Heart right ventricle (tissue), 16 donors: ENCODE measurements at regions not wholly inside any gene's neighbourhood (a gene's known extent, or its start where the extent isn't known, plus 50 kb on each side); places are given as distances from the start of the nearest gene placed in this dataset.

Experiments used
- ATAC-seq, 8 donors: fragments of 200-7000 bp; cut with Tn5 transposase; one replicate each; pipeline ENCODE4 v1.9.1; 2020; ENCODE audit warnings: mild to moderate bottlenecking in 8 of 8, moderate library complexity in 8 of 8, moderate number of reproducible peaks in 1 of 8
- DNase-seq, 2 donors: peaks; one replicate each; pipeline ENCODE4 v3.0.0-alpha.2; 2020
- H3K27ac ChIP-seq, 10 donors: fragments of 200-600 bp; sonication (generic) in 2 of 10; one replicate each; pipeline versions ENCODE4 v1.5.0 to v1.8.0; 2020 to 2022; ENCODE audit warnings: mild to moderate bottlenecking in 3 of 10
- H3K27me3 ChIP-seq, 7 donors: fragments of 200-600 bp; one replicate each; pipeline ENCODE4 v1.8.0; 2021 to 2022; ENCODE audit warnings: mild to moderate bottlenecking in 2 of 7
- H3K36me3 ChIP-seq, 9 donors: fragments of 200-600 bp; sonication (generic) in 1 of 9; one replicate each; pipeline versions ENCODE4 v1.5.0 to v1.8.0; 2020 to 2022; ENCODE audit warnings: mild to moderate bottlenecking in 2 of 9
- H3K4me1 ChIP-seq, 9 donors: fragments of 200-600 bp; sonication (generic) in 1 of 9; one replicate each; pipeline versions ENCODE4 v1.5.0 to v1.8.0; 2020 to 2022; ENCODE audit warnings: mild to moderate bottlenecking in 4 of 9
- H3K4me3 ChIP-seq, 10 donors: fragments of 200-600 bp; sonication (generic) in 2 of 10; one replicate each; pipeline versions ENCODE4 v1.5.0 to v1.8.0; 2020 to 2022; ENCODE audit warnings: mild to moderate bottlenecking in 7 of 10, moderate library complexity in 2 of 10
- H3K9me3 ChIP-seq, 11 donors: fragments of 200-600 bp in 10 of 11; sonication (generic) in 2 of 11; one replicate each; pipeline versions ENCODE4 v1.5.0 to v1.8.0; 2013 to 2022; ENCODE audit warnings: mild to moderate bottlenecking in 2 of 11, control low read depth in 1 of 11, moderate library complexity in 1 of 11
- WGBS, 2 donors: extraction: QIAGEN DNeasy Blood & Tissue Kit; methylation state at CpG; one replicate each; pipeline ENCODE4 v1.1.7; 2013; ENCODE audit warnings: inconsistent platforms in 1 of 2; 5-methylcytosine and 5-hydroxymethylcytosine counted together
- intact Hi-C, 10 donors: fragments of 100-400 bp; cut with DNase I; formaldehyde crosslinking; loops; one replicate each; pipeline versions ENCODE4 v1.11.1 to v1.14.2; 2022
- TF ChIP-seq, protein P1 (sequence below), 9 donors: fragments of 200-600 bp; sonication (generic) in 2 of 9; IDR thresholded peaks; one replicate each; pipeline versions ENCODE4 v1.5.0 to v1.8.0; 2021 to 2022; ENCODE audit warnings: antibody characterized with exemption in 9 of 9, mild to moderate bottlenecking in 5 of 9, moderate library complexity in 1 of 9
- donor health status: Arrhythmogenic right ventricular cardiomyopathy.
- donor health status: ischemic (EF 13 %, LVEDD 7.1; RV severe dilation, severe dysfunction).
- donor health status: healthy with polysubstance abuse.
- donor health status: DM: no; HTN: yes; CAD: no.
- donor health status: DM: no; HTN: no; CAD: no.
- donor health status: ischemic (EF 25% LVEDD 6.9; RV normal size, moderate dysfunction).
- donor health status: ischemic (EF 25% LVEDD 5.7; RV mildly dilated, moderate dysfunction).
- donor health status: healthy.
- donor health status: DM: yes; HTN: yes; CAD: no.
- donor health status: Ischemic cardiomyopathy.
- donor health status: ischemic (EF 35%, LVEDD 5.7; RV mildly dilated, moderate dysfunction).
- donor health status: nonischemic (EF 11% LVEDD 7.7; RV severe dilation, severe dysfunction).
- donor health status: DM: yes; HTN: yes; CAD: no.
- donor health status: PGD.
- donor health status: ischemic (EF 29% LVEDD 5.4; RV normal size, mild dysfunction).
- donor health status: nonischemic (EF 23%, LVEDD 6.1; RV moderate dilation, normal function).

DNA sequence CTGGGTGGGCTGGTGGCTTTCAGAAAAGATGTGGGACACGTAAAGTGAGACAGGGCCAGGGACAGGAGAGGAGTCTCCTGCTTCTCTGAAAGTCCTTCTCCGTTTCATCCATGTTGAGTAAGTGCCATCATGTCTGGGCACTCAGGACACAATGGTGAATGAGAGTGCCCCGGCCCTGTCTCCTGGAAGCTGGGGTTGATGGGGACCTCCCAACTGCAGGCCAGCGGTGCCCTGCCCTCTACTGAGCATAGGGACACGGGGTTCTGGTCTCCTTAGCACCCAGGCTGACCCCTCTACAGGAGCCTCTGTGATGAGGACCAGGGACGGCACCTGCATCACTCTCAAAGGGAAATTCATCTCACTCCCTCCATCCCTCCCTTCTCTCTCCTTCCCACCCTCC, 772.3 kb downstream of the BRD1 start:
- Histone ChIP-seq H3K27ac (no peak overlapping the region), H3K36me3 (no peaks in the 10 kb centered on the region), H3K4me1 (no peaks in the 10 kb centered on the region), H3K4me3 (no peak overlapping the region), H3K27me3 (peaks cover 0 to 42% (median 17%) of the 10 kb centered on the region in 7 donors), H3K9me3 (no peaks in the 10 kb centered on the region)
- TF ChIP-seq, protein P1, sequence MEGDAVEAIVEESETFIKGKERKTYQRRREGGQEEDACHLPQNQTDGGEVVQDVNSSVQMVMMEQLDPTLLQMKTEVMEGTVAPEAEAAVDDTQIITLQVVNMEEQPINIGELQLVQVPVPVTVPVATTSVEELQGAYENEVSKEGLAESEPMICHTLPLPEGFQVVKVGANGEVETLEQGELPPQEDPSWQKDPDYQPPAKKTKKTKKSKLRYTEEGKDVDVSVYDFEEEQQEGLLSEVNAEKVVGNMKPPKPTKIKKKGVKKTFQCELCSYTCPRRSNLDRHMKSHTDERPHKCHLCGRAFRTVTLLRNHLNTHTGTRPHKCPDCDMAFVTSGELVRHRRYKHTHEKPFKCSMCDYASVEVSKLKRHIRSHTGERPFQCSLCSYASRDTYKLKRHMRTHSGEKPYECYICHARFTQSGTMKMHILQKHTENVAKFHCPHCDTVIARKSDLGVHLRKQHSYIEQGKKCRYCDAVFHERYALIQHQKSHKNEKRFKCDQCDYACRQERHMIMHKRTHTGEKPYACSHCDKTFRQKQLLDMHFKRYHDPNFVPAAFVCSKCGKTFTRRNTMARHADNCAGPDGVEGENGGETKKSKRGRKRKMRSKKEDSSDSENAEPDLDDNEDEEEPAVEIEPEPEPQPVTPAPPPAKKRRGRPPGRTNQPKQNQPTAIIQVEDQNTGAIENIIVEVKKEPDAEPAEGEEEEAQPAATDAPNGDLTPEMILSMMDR (IDR thresholded peaks at IDR 0.05), result no peak
- DNase-seq, result no peak
- intact Hi-C loops, result no loop called here
- ATAC-seq, result no peak
- 78 to 89% methylated on average over 6 of the region's 6 CpGs for WGBS, 2 donors

DNA sequence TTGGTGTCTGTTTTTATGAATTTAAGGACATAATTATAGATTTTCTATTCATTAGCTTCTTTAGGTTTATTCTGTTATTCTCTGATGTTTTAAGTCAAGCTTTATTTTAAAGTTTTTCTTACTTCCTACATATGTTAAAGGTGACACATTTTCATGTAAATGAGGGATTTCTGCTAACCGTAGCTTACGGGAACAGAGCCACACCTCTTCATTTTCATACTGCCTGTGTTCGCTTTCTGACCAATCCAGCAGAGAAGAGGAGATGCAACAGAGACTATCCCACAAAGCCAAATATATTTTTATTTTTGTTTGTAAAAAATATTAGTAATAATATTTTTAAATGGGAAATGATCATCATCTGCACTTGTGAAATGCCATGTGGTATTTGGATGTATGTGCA, 774.1 kb downstream of the BRD1 start:
- H3K36me3 ChIP-seq, result no peaks in the 10 kb centered on the region
- H3K4me1 ChIP-seq, result no peaks in the 10 kb centered on the region
- TF ChIP-seq, protein P1 (IDR thresholded peaks at IDR 0.05), result no peak
- ATAC-seq (no peak), DNase-seq (no peak)
- 79 to 86% methylated on average over 3 of the region's 3 CpGs for WGBS, 2 donors
- H3K9me3 ChIP-seq, result no peaks in the 10 kb centered on the region
- peaks cover 0 to 41% (median 15%) of the 10 kb centered on the region in 7 donors for H3K27me3 ChIP-seq
- H3K4me3 ChIP-seq, result no peak overlapping the region
- H3K27ac ChIP-seq, result no peak overlapping the region
- intact Hi-C loops, result no loop called here

DNA sequence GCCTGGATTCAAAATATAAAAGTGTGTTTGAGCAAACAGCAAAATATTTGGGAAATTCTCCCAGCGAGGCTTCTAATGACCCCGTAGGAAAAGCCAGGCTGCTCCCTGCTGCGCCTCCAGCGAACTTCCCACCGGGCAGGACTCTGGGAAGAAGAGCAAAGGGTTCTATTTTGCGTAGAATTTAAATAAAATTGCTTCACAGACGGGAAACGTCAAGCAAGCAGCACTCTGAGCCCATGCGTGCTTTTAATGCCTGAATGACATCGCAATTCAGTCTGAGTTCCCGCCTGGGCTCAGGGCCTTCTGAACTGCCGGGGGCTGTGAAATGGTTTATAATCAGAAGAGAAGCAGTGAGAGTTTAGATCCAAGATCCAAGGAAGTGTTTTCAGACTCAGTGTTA, 775.1 kb downstream of the BRD1 start:
- H3K4me1 ChIP-seq, result no peaks in the 10 kb centered on the region
- H3K27ac ChIP-seq, result no peak overlapping the region
- no peaks in the 10 kb centered on the region for H3K9me3 ChIP-seq
- DNase-seq (no peak), ATAC-seq (no peak)
- intact Hi-C loops, result no loop called here
- TF ChIP-seq, protein P1 (IDR thresholded peaks at IDR 0.05), result no peak
- 53 to 58% methylated on average over 12 of the region's 12 CpGs for WGBS, 2 donors
- no peaks in the 10 kb centered on the region for H3K36me3 ChIP-seq
- peaks cover 0 to 36% (median 9%) of the 10 kb centered on the region in 7 donors for H3K27me3 ChIP-seq
- peak overlapping the region in 8 of 10 donors; percentile 7 to 53 (median 34) for H3K4me3 ChIP-seq

DNA sequence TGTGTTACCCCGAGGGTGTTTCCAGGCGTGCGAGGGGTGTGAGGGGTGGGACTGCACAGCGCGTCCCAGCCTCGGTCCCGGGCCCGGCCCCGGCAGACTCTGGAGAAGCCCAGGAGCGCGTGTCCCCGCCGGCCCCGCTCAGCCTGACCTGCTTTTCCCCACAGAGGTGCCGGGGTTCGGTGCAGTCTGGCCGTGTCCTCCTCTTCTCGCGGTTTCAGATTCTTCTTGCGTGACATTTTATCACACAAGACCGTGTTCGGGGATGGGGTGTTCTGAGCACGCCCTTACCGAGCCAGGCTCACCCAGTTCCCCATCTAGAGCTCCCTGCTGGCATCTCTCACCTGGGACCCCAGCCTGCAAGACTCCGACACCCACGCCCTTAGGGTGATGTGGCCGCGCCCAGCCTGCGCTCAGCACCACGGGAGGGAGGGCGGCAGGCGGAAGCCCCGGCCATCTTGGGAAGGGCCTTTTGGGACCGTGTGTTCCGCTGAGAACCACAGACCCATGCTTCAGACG, 775.6 kb downstream of the BRD1 start:
- DNase-seq (peak in 1 of 2 donors; percentile 42), ATAC-seq (peak in 5 of 8 donors; percentile 25 to 93 (median 58))
- TF ChIP-seq, protein P1 (IDR thresholded peaks at IDR 0.05), result no peak
- H3K27me3 ChIP-seq, result peaks cover 0 to 36% (median 9%) of the 10 kb centered on the region in 7 donors
- no peaks in the 10 kb centered on the region for H3K36me3 ChIP-seq
- peak overlapping the region in 9 of 10 donors; percentile 1 to 53 (median 33) for H3K4me3 ChIP-seq
- H3K9me3 ChIP-seq, result no peaks in the 10 kb centered on the region
- no peak overlapping the region for H3K27ac ChIP-seq
- WGBS, 2 donors, result 48 to 54% methylated on average over 36 of the region's 36 CpGs
- no peaks in the 10 kb centered on the region for H3K4me1 ChIP-seq
- intact Hi-C loops, result no loop called here
